ENCODE measurements at regions not wholly inside any gene's neighbourhood (a gene's known extent, or its start where the extent isn't known, plus 50 kb on each side); places are given as distances from the start of the nearest gene placed in this dataset.

DNA sequence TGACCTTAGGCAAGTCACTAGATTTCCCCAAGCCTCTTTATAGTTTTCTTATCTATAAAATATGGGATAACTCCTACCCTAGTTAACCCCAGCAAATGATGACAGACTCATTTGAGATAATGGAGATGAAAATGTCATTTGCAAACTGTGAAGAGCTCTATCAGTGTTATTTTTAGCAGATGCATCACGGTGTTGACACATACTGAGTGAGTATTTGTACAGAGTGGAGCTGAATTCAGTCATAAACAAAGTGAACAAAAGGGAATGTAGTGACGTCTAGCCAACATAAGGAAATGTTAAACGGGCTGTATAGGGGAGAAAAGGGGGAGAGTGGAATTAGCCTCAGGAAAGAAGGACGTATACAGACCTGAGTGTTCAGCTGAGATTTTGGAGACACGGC is 75.9 kb downstream of the NMUR2 start:
- no peak for TF ChIP-seq CTCF (IDR thresholded peaks at IDR 0.05)
- TF ChIP-seq POLR2AphosphoS5 (IDR thresholded peaks at IDR 0.05): no peak
